Upper lobe of left lung (tissue), 4 donors: ENCODE measurements at regions not wholly inside any gene's neighbourhood (a gene's known extent, or its start where the extent isn't known, plus 50 kb on each side); places are given as distances from the start of the nearest gene placed in this dataset.

Source experiments
- EP300 ChIP-seq, 4 donors: sonication (generic); formaldehyde crosslinking; IDR thresholded peaks; one replicate each; pipeline ENCODE4 v1.5.1; 2017; ENCODE audit warnings: antibody characterized with exemption in 4 of 4, control low read depth in 2 of 4
- POLR2A ChIP-seq, 4 donors: fragments of 450-650 bp; IDR thresholded peaks; one replicate each; pipeline ENCODE4 v1.5.1; 2016 to 2017; ENCODE audit warnings: antibody characterized with exemption in 4 of 4, mild to moderate bottlenecking in 2 of 4
- POLR2AphosphoS5 ChIP-seq, 2 donors: sonication (generic); formaldehyde crosslinking; IDR thresholded peaks; one replicate each; pipeline ENCODE4 v1.5.1; 2017; ENCODE audit warnings: antibody characterized with exemption in 2 of 2
- TF ChIP-seq, protein P1 (sequence below), 6 experiments: fragments of 450-650 bp in 4 of 6; fragments of 200-600 bp in 2 of 6; sonication (generic) in 2 of 6; IDR thresholded peaks; one replicate each; pipeline ENCODE4 v1.5.1; 2016 to 2019; ENCODE audit warnings: antibody characterized with exemption in 6 of 6

DNA sequence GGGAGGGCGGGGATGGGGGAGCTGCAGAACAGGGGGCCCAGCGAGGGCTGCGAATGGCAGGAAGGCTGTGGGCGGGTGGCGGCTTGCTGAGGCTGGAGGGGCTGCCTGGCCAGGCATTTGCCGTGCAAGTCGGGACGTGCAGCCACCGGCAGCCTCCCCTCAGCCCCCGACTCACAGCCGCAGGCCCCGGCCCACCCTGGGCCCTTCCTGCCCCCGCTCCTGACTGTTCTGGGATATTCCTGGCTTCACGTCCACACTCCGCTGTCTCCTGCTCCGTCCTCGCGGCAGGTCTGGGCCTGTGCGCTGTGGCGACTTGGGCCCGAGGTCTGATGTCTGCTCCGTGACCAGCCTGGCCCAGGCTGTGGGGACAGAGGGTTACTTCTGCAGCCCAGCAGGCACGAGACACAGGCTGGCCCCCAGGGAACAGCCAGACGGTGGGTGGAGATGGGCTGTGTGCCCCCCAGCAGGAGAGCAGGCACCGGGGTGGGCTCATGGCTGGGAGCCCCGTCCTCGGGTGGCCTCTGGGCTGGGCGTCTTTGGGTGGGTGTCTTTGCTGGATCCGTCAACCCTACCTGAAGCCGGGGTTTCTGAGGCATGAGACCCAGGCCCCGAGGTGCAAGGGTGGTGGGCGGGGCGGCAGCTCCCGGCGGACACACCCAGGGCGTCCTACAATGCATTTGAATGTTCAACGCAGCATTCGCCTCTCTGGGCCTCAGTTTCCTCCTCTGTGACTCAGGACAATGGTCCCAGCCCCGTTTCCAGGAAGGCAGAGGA, 86.5 kb downstream of the FOXL3 start:
- TF ChIP-seq, protein P1, sequence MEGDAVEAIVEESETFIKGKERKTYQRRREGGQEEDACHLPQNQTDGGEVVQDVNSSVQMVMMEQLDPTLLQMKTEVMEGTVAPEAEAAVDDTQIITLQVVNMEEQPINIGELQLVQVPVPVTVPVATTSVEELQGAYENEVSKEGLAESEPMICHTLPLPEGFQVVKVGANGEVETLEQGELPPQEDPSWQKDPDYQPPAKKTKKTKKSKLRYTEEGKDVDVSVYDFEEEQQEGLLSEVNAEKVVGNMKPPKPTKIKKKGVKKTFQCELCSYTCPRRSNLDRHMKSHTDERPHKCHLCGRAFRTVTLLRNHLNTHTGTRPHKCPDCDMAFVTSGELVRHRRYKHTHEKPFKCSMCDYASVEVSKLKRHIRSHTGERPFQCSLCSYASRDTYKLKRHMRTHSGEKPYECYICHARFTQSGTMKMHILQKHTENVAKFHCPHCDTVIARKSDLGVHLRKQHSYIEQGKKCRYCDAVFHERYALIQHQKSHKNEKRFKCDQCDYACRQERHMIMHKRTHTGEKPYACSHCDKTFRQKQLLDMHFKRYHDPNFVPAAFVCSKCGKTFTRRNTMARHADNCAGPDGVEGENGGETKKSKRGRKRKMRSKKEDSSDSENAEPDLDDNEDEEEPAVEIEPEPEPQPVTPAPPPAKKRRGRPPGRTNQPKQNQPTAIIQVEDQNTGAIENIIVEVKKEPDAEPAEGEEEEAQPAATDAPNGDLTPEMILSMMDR (IDR thresholded peaks at IDR 0.05): no peak
- TF ChIP-seq POLR2AphosphoS5 (IDR thresholded peaks at IDR 0.05) (no peak), EP300 (IDR thresholded peaks at IDR 0.05) (no peak), POLR2A (IDR thresholded peaks at IDR 0.05) (no peak)
